ENCODE measurements at regions not wholly inside any gene's neighbourhood (a gene's known extent, or its start where the extent isn't known, plus 50 kb on each side); places are given as distances from the start of the nearest gene placed in this dataset.

DNA sequence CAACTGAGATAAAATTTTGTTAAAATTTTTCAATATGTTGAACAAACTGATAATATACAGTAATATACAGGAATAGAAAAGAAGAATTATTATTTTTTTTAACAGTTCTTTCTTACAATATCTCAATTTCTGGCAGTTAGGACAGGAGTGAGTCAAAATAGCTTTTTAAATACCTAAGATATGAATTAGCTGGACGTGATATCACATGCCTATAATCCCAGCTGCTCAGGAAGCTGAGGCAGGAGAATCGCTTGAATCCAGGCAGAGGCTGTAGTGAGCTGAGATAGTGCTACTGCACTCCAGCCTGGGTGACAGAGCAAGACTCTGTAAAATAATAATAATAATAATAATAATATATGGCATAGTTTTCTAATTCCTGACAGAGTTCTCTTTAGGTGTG, 1039.3 kb downstream of the STPG2 start:
- Mint-ChIP-seq H3K4me3 (no peak overlapping the region), H3K36me3 (ENCODE audit: low read depth) (peaks cover 6% of the 10 kb centered on the region), H3K4me1 (no peaks in the 10 kb centered on the region), H3K27ac (no peak overlapping the region), H3K9me3 (0 out of 3 replicates have a peak, but pooled peaks cover 4% of the 10 kb centered on the region), H3K27me3 (ENCODE audit: insufficient read depth, low read depth, poor library complexity) (no peaks in the 10 kb centered on the region)
- H3K9me2 ChIP-seq (ENCODE audit: insufficient read depth): no peaks in the 10 kb centered on the region
- H2AFZ ChIP-seq: no peak overlapping the region
- TF ChIP-seq ZNF331 (CRISPR knock-in tag; IDR thresholded peaks at IDR 0.05; ENCODE audit: low read depth) (no peak), ZNF114 (CRISPR knock-in tag; IDR thresholded peaks at IDR 0.05) (no peak), STAT1 (IDR thresholded peaks at IDR 0.05; ENCODE audit: unreplicated experiment) (no peak), NANOG (IDR thresholded peaks at IDR 0.05; ENCODE audit: borderline replicate concordance) (no peak), EZH2 (IDR thresholded peaks at IDR 0.05; ENCODE audit: low read depth, unreplicated experiment) (no peak), CREB1 (CRISPR knock-in tag; IDR thresholded peaks at IDR 0.05; ENCODE audit: low read depth) (no peak)
- TF ChIP-seq, protein P1, sequence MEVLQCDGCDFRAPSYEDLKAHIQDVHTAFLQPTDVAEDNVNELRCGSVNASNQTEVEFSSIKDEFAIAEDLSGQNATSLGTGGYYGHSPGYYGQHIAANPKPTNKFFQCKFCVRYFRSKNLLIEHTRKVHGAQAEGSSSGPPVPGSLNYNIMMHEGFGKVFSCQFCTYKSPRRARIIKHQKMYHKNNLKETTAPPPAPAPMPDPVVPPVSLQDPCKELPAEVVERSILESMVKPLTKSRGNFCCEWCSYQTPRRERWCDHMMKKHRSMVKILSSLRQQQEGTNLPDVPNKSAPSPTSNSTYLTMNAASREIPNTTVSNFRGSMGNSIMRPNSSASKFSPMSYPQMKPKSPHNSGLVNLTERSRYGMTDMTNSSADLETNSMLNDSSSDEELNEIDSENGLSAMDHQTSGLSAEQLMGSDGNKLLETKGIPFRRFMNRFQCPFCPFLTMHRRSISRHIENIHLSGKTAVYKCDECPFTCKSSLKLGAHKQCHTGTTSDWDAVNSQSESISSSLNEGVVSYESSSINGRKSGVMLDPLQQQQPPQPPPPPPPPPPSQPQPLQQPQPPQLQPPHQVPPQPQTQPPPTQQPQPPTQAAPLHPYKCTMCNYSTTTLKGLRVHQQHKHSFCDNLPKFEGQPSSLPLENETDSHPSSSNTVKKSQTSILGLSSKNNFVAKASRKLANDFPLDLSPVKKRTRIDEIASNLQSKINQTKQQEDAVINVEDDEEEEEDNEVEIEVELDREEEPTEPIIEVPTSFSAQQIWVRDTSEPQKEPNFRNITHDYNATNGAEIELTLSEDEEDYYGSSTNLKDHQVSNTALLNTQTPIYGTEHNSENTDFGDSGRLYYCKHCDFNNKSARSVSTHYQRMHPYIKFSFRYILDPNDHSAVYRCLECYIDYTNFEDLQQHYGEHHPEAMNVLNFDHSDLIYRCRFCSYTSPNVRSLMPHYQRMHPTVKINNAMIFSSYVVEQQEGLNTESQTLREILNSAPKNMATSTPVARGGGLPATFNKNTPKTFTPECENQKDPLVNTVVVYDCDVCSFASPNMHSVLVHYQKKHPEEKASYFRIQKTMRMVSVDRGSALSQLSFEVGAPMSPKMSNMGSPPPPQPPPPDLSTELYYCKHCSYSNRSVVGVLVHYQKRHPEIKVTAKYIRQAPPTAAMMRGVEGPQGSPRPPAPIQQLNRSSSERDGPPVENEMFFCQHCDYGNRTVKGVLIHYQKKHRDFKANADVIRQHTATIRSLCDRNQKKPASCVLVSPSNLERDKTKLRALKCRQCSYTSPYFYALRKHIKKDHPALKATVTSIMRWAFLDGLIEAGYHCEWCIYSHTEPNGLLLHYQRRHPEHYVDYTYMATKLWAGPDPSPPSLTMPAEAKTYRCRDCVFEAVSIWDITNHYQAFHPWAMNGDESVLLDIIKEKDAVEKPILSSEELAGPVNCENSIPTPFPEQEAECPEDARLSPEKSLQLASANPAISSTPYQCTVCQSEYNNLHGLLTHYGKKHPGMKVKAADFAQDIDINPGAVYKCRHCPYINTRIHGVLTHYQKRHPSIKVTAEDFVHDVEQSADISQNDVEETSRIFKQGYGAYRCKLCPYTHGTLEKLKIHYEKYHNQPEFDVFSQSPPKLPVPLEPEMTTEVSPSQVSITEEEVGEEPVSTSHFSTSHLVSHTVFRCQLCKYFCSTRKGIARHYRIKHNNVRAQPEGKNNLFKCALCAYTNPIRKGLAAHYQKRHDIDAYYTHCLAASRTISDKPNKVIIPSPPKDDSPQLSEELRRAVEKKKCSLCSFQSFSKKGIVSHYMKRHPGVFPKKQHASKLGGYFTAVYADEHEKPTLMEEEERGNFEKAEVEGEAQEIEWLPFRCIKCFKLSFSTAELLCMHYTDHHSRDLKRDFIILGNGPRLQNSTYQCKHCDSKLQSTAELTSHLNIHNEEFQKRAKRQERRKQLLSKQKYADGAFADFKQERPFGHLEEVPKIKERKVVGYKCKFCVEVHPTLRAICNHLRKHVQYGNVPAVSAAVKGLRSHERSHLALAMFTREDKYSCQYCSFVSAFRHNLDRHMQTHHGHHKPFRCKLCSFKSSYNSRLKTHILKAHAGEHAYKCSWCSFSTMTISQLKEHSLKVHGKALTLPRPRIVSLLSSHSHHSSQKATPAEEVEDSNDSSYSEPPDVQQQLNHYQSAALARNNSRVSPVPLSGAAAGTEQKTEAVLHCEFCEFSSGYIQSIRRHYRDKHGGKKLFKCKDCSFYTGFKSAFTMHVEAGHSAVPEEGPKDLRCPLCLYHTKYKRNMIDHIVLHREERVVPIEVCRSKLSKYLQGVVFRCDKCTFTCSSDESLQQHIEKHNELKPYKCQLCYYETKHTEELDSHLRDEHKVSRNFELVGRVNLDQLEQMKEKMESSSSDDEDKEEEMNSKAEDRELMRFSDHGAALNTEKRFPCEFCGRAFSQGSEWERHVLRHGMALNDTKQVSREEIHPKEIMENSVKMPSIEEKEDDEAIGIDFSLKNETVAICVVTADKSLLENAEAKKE (CRISPR knock-in tag; IDR thresholded peaks at IDR 0.05): no peak
- TF ChIP-seq, protein P2, sequence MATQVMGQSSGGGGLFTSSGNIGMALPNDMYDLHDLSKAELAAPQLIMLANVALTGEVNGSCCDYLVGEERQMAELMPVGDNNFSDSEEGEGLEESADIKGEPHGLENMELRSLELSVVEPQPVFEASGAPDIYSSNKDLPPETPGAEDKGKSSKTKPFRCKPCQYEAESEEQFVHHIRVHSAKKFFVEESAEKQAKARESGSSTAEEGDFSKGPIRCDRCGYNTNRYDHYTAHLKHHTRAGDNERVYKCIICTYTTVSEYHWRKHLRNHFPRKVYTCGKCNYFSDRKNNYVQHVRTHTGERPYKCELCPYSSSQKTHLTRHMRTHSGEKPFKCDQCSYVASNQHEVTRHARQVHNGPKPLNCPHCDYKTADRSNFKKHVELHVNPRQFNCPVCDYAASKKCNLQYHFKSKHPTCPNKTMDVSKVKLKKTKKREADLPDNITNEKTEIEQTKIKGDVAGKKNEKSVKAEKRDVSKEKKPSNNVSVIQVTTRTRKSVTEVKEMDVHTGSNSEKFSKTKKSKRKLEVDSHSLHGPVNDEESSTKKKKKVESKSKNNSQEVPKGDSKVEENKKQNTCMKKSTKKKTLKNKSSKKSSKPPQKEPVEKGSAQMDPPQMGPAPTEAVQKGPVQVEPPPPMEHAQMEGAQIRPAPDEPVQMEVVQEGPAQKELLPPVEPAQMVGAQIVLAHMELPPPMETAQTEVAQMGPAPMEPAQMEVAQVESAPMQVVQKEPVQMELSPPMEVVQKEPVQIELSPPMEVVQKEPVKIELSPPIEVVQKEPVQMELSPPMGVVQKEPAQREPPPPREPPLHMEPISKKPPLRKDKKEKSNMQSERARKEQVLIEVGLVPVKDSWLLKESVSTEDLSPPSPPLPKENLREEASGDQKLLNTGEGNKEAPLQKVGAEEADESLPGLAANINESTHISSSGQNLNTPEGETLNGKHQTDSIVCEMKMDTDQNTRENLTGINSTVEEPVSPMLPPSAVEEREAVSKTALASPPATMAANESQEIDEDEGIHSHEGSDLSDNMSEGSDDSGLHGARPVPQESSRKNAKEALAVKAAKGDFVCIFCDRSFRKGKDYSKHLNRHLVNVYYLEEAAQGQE (IDR thresholded peaks at IDR 0.05; ENCODE audit: unreplicated experiment): no peak
- TF ChIP-seq, protein P3, sequence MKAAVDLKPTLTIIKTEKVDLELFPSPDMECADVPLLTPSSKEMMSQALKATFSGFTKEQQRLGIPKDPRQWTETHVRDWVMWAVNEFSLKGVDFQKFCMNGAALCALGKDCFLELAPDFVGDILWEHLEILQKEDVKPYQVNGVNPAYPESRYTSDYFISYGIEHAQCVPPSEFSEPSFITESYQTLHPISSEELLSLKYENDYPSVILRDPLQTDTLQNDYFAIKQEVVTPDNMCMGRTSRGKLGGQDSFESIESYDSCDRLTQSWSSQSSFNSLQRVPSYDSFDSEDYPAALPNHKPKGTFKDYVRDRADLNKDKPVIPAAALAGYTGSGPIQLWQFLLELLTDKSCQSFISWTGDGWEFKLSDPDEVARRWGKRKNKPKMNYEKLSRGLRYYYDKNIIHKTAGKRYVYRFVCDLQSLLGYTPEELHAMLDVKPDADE (IDR thresholded peaks at IDR 0.05): no peak
- H3K27ac ChIP-seq (ENCODE audit: low read depth): no peak overlapping the region
- H3K4me1 ChIP-seq (ENCODE audit: insufficient read depth): no peaks in the 10 kb centered on the region
- no peak overlapping the region for H3K4me3 ChIP-seq
- H3K36me3 ChIP-seq (ENCODE audit: insufficient read depth): no peaks in the 10 kb centered on the region
- H3K79me2 ChIP-seq (replicated peaks; ENCODE audit: insufficient read depth): no peaks in the 10 kb centered on the region
- DNase-seq (ENCODE audit: low spot score): no peak
- no peaks in the 10 kb centered on the region for H3F3A ChIP-seq (replicated peaks; ENCODE audit: low read depth)
- no peak overlapping the region for H3K4me2 ChIP-seq
- no peaks in the 10 kb centered on the region for H4K20me1 ChIP-seq (replicated peaks; ENCODE audit: insufficient read depth)
- H3K27me3 ChIP-seq (ENCODE audit: insufficient read depth): no peaks in the 10 kb centered on the region
- no peak for ATAC-seq

All from GM23338 (cell line).